ENCODE measurements at regions not wholly inside any gene's neighbourhood (a gene's known extent, or its start where the extent isn't known, plus 50 kb on each side); places are given as distances from the start of the nearest gene placed in this dataset.

DNA sequence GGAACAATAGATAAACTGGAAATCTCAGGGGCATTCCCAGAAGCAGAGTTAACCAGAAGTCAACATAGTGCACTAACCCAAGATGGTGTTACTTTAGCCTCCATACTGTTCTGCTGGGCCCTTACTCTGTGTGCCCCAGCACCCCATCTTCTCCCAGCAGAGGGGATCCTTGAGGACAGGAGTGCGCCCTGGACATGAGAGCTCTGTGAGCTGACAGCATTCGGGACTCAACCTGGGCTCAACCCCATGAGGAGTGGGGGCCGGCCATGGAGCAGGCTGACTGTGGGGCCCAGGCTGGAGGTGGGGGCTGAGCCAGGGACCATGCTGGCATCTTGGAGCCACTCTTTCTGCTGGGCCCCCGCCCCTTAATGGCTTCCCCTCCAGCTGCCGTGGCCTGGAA is 156.3 kb upstream of the HS6ST1 start:
- no peak overlapping the region for H3K4me3 ChIP-seq (ENCODE audit: control insufficient read depth in 1 of 7, extremely low read depth in 1 of 7, insufficient read depth in 4 of 7, low read depth in 2 of 7, low read length in 6 of 7)

DNA sequence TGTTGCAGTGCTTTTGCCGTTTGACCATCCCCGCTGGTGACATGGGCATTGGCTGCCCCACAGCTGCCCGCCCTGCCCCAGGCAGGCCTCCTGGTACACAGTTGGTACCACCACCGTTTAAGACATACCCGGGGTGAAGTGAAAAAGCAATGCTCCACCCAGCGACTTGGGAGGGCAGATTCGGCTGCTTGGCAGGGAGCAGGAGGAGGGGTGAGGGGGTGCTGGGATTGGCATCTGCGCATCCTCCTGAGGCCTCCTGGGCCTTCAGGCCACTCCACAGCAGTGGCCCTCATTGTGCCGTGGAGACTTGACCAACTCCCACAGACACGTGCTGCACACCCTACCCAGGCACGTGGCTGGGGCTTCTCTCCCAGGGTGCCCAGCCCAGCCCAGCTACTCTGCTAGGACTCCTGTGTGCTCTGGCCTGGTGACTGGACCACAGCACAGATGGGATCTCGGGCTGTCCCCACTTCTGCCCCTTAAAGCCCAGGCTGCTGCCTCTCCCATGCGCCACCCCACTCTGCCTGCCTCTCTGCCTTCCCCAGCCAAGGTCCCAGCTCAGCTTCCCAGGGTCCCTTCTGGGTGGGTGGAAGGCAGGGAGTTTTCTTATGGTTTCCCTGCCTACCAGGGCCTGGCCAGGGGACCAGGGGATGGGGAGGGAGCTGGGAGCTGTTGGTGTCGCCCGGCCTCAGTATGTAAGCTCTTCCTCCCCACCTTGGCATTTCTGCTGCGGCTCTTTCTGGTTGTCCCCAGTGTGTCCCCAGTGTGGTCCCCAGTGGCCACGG is 157.0 kb upstream of the HS6ST1 start:
- DNase-seq: no peak
- 97% methylated on average over 14 of the region's 17 CpGs for WGBS (ENCODE audit: insufficient coverage)
- Histone ChIP-seq H3K9me3 (ENCODE audit: control extremely low read depth in 1 of 5, control insufficient read depth in 4 of 5, insufficient read depth in 2 of 5, low read depth in 1 of 5, low read length in 4 of 5) (peaks cover 0 to 3% (median under 1%) of the 10 kb centered on the region in 5 experiments), H3K4me3 (ENCODE audit: control insufficient read depth in 1 of 7, extremely low read depth in 1 of 7, insufficient read depth in 4 of 7, low read depth in 2 of 7, low read length in 6 of 7) (no peak overlapping the region), H3K27ac (ENCODE audit: insufficient read depth in 1 of 2, low read depth in 1 of 2, low read length in 2 of 2, poor library complexity in 1 of 2, severe bottlenecking in 2 of 2) (no peak overlapping the region), H3K36me3 (ENCODE audit: control insufficient read depth in 4 of 4, insufficient read depth in 4 of 4, low read length in 3 of 4) (no peaks in the 10 kb centered on the region), H3K4me1 (ENCODE audit: control extremely low read depth in 1 of 4, control insufficient read depth in 4 of 4, insufficient read depth in 4 of 4, low read length in 3 of 4) (peaks cover 9 to 55% (median 46%) of the 10 kb centered on the region in 4 experiments), H3K27me3 (replicated peaks in 2 of 5; ENCODE audit: control insufficient read depth in 4 of 5, insufficient read depth in 5 of 5, low read length in 4 of 5) (no peaks in the 10 kb centered on the region)
- CTCF ChIA-PET: interaction anchor here (1.5 kb wide), 1 partner anchor 43 kb away, joined by 5 read pairs; no protein-coding TSS in a partner anchor
- POLR2A ChIA-PET: no interaction called here

More for the DNA sequence above, 156.3 kb upstream of the HS6ST1 start:
- ChIA-PET POLR2A (no interaction called here), CTCF (interaction anchor here (1.5 kb wide), 1 partner anchor 44 kb away, joined by 5 read pairs; no protein-coding TSS in a partner anchor)
- Histone ChIP-seq H3K9me3 (ENCODE audit: control extremely low read depth in 1 of 5, control insufficient read depth in 4 of 5, insufficient read depth in 2 of 5, low read depth in 1 of 5, low read length in 4 of 5) (peaks cover 0 to 9% (median 7%) of the 10 kb centered on the region in 5 experiments), H3K4me1 (ENCODE audit: control extremely low read depth in 1 of 4, control insufficient read depth in 4 of 4, insufficient read depth in 4 of 4, low read length in 3 of 4) (peaks cover 9 to 55% (median 46%) of the 10 kb centered on the region in 4 experiments), H3K27ac (ENCODE audit: insufficient read depth in 1 of 2, low read depth in 1 of 2, low read length in 2 of 2, poor library complexity in 1 of 2, severe bottlenecking in 2 of 2) (no peak overlapping the region), H3K36me3 (ENCODE audit: control insufficient read depth in 4 of 4, insufficient read depth in 4 of 4, low read length in 3 of 4) (no peaks in the 10 kb centered on the region), H3K27me3 (replicated peaks in 2 of 5; ENCODE audit: control insufficient read depth in 4 of 5, insufficient read depth in 5 of 5, low read length in 4 of 5) (no peaks in the 10 kb centered on the region)
- no peak for DNase-seq
- WGBS (ENCODE audit: insufficient coverage): 94% methylated on average over 4 of the region's 5 CpGs

DNA sequence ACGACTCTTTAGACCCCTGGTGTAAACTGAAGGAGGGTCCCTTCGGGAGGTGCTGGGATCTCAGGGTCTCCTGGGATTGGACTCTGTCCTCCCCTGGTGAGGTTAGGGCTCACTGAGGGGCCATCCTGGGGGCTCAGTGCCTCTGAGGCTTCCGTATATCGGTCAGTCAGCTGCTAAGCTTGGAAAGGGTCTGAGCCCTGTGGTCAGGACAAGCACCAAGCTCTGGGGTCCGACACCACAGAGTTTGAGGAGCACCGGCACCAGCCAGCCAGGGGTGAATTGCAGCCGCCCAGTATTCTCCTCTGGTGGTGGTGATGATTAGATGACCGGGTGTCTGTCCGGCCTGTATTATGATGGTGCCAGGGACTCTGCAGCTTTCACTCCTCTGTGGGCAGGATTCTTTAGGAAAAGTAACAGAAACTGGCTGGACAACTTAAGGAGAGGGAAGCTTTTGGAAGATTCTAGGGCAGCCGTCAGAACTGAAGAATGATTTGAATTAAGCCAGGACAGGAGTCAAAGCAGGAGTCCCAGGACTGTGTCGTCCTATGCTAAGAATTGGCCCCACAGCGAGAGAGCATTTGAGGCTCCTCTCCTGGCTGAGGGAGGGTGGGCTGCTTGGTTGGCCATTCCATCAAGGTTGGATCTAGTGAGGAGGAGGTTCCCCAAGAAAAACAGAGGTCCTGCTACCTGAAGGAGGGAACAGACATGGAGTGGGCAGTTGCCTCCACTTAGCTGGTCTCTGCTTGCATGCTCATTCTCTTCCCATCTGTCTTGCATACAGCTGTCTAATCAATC is 158.6 kb upstream of the HS6ST1 start:
- Histone ChIP-seq H3K4me1 (ENCODE audit: control extremely low read depth in 1 of 4, control insufficient read depth in 4 of 4, insufficient read depth in 4 of 4, low read length in 3 of 4) (peaks cover 7 to 51% (median 42%) of the 10 kb centered on the region in 4 experiments), H3K9me3 (ENCODE audit: control extremely low read depth in 1 of 5, control insufficient read depth in 4 of 5, insufficient read depth in 2 of 5, low read depth in 1 of 5, low read length in 4 of 5) (peaks cover 0 to 5% (median 0%) of the 10 kb centered on the region in 5 experiments), H3K27ac (ENCODE audit: insufficient read depth in 1 of 2, low read depth in 1 of 2, low read length in 2 of 2, poor library complexity in 1 of 2, severe bottlenecking in 2 of 2) (no peak overlapping the region), H3K27me3 (replicated peaks in 2 of 5; ENCODE audit: control insufficient read depth in 4 of 5, insufficient read depth in 5 of 5, low read length in 4 of 5) (no peaks in the 10 kb centered on the region), H3K36me3 (ENCODE audit: control insufficient read depth in 4 of 4, insufficient read depth in 4 of 4, low read length in 3 of 4) (no peaks in the 10 kb centered on the region), H3K4me3 (ENCODE audit: control insufficient read depth in 1 of 7, extremely low read depth in 1 of 7, insufficient read depth in 4 of 7, low read depth in 2 of 7, low read length in 6 of 7) (no peak overlapping the region)
- CTCF ChIA-PET: no interaction called here
- POLR2A ChIA-PET: no interaction called here
- over 99% methylated on average over 11 of the region's 12 CpGs for WGBS (ENCODE audit: insufficient coverage)
- no peak for DNase-seq

DNA sequence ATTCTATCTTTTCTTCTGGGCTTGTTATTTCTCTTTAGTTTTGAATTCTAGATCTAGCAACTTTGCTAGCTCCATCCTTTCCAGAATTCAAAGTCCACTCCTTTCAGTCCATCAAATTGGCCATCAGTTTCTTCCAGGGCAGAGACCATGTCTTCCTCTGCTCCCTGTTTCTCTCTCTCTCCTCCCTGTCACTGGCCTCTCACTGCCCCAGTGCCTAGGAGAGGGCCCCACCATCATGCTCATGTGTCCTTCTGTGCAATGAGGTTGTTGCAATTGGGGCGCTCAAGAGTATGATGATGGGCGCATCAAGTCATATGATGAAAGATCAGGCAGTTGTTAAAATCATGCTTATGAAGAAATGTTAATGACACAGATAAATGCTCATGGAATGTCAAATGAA is 159.2 kb upstream of the HS6ST1 start:
- Histone ChIP-seq H3K9me3 (ENCODE audit: control extremely low read depth in 1 of 5, control insufficient read depth in 4 of 5, insufficient read depth in 2 of 5, low read depth in 1 of 5, low read length in 4 of 5) (peaks cover 0 to 6% (median 0%) of the 10 kb centered on the region in 5 experiments), H3K4me1 (ENCODE audit: control extremely low read depth in 1 of 4, control insufficient read depth in 4 of 4, insufficient read depth in 4 of 4, low read length in 3 of 4) (peaks cover 2 to 44% (median 36%) of the 10 kb centered on the region in 4 experiments), H3K27me3 (replicated peaks in 2 of 5; ENCODE audit: control insufficient read depth in 4 of 5, insufficient read depth in 5 of 5, low read length in 4 of 5) (no peaks in the 10 kb centered on the region), H3K27ac (ENCODE audit: insufficient read depth in 1 of 2, low read depth in 1 of 2, low read length in 2 of 2, poor library complexity in 1 of 2, severe bottlenecking in 2 of 2) (no peak overlapping the region), H3K36me3 (ENCODE audit: control insufficient read depth in 4 of 4, insufficient read depth in 4 of 4, low read length in 3 of 4) (no peaks in the 10 kb centered on the region), H3K4me3 (ENCODE audit: control insufficient read depth in 1 of 7, extremely low read depth in 1 of 7, insufficient read depth in 4 of 7, low read depth in 2 of 7, low read length in 6 of 7) (no peak overlapping the region)
- POLR2A ChIA-PET: no interaction called here
- DNase-seq: no peak
- CTCF ChIA-PET: no interaction called here
- 93% methylated on average over 2 of the region's 2 CpGs for WGBS (ENCODE audit: insufficient coverage)

DNA sequence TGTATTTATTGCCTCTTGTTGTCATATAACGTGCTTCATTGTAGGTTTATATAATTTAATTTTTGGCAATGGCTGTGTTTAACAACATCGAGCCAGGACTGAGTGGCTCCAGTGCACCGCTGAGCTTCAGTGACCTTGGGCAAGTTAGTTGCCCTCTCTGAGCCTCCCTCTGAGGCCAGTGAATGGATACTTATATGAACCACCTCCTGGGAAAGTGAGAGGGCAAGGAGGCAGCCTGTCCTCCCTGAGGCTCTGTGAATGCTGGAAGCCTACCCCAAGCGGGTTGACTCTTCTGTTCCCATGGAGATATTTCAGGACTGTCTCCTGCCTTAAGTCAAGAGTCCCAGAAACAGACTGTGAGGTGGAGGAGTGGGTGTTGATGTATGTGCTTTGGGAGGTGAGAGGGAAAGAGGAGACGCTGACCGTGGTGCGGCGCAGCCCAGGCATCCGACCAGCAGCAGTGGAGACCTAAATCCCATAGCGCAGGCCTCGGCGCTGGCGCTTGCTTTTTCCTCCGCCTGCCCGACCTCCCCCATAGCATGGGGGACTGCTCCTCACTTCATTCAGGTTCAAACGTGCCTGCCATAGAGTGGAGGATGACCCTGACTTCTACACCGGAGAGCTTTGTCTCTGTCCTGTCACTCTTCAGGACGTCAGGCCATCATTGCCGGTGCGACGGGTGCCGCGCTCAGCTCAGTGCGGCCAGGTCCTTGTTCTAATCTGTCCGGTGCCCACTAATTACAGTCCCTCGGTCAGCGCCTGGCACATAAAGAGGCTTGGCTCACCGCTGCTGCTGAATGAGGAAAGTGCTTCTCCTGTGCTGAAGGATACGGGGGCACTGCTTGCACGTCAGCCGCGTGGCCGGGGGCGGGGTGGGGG is 167.3 kb upstream of the HS6ST1 start:
- H3K36me3 ChIP-seq (ENCODE audit: control insufficient read depth in 4 of 4, insufficient read depth in 4 of 4, low read length in 3 of 4): no peaks in the 10 kb centered on the region
- ChIA-PET POLR2A (no interaction called here), CTCF (no interaction called here)
- peaks cover 0 to 4% (median 0%) of the 10 kb centered on the region in 5 experiments for H3K9me3 ChIP-seq (ENCODE audit: control extremely low read depth in 1 of 5, control insufficient read depth in 4 of 5, insufficient read depth in 2 of 5, low read depth in 1 of 5, low read length in 4 of 5)
- peaks cover 6 to 41% (median 24%) of the 10 kb centered on the region in 4 experiments for H3K4me1 ChIP-seq (ENCODE audit: control extremely low read depth in 1 of 4, control insufficient read depth in 4 of 4, insufficient read depth in 4 of 4, low read length in 3 of 4)
- H3K27ac ChIP-seq (ENCODE audit: insufficient read depth in 1 of 2, low read depth in 1 of 2, low read length in 2 of 2, poor library complexity in 1 of 2, severe bottlenecking in 2 of 2): no peak overlapping the region
- DNase-seq: no peak
- H3K4me3 ChIP-seq (ENCODE audit: control insufficient read depth in 1 of 7, extremely low read depth in 1 of 7, insufficient read depth in 4 of 7, low read depth in 2 of 7, low read length in 6 of 7): no peak overlapping the region
- WGBS (ENCODE audit: insufficient coverage): 98% methylated on average over 34 of the region's 34 CpGs
- no peaks in the 10 kb centered on the region for H3K27me3 ChIP-seq (replicated peaks in 2 of 5; ENCODE audit: control insufficient read depth in 4 of 5, insufficient read depth in 5 of 5, low read length in 4 of 5)

DNA sequence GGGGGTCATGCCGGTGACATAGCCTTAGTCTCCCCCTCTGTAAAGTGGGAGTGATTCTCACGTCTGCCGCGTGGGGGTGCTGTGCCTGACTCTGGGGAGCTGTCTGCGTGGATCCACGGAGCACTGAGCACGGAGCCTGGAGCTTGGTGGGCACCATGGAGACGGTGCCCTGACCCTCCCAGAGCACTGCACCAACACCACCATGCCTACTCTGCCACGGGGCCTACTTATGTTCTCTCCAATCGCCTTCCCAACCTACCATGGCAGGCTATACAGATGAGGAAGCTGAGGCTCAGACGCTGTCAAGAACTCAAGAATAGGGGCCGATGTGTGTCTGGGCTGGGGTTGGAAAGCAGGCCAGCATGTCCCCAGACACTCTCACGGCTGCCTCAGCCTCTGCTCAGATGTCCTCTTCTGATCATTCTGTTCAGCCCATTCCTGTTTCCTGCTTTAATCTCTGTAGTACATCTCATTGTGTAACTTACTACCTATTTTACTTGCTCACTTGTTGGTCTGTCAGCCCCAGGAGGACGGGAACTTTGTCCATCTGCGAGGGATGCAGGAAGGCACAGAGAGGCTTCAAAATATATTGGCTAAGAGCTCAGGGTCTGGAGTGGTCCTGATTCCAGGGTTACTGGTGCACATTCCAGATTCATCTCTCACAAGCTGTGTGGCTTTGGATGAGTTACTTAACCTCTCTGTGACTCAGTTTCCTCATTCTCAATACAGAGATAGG is 168.1 kb upstream of the HS6ST1 start:
- Histone ChIP-seq H3K4me1 (ENCODE audit: control extremely low read depth in 1 of 4, control insufficient read depth in 4 of 4, insufficient read depth in 4 of 4, low read length in 3 of 4) (peaks cover 9 to 49% (median 32%) of the 10 kb centered on the region in 4 experiments), H3K9me3 (ENCODE audit: control extremely low read depth in 1 of 5, control insufficient read depth in 4 of 5, insufficient read depth in 2 of 5, low read depth in 1 of 5, low read length in 4 of 5) (peaks cover 0 to 1% (median 0%) of the 10 kb centered on the region in 5 experiments), H3K27me3 (replicated peaks in 2 of 5; ENCODE audit: control insufficient read depth in 4 of 5, insufficient read depth in 5 of 5, low read length in 4 of 5) (no peaks in the 10 kb centered on the region), H3K36me3 (ENCODE audit: control insufficient read depth in 4 of 4, insufficient read depth in 4 of 4, low read length in 3 of 4) (no peaks in the 10 kb centered on the region), H3K4me3 (ENCODE audit: control insufficient read depth in 1 of 7, extremely low read depth in 1 of 7, insufficient read depth in 4 of 7, low read depth in 2 of 7, low read length in 6 of 7) (no peak overlapping the region), H3K27ac (ENCODE audit: insufficient read depth in 1 of 2, low read depth in 1 of 2, low read length in 2 of 2, poor library complexity in 1 of 2, severe bottlenecking in 2 of 2) (no peak overlapping the region)
- ChIA-PET CTCF (no interaction called here), POLR2A (no interaction called here)
- DNase-seq: no peak
- 86% methylated on average over 11 of the region's 15 CpGs for WGBS (ENCODE audit: insufficient coverage)
